Memory B cell (primary cell): ENCODE measurements at regions not wholly inside any gene's neighbourhood (a gene's known extent, or its start where the extent isn't known, plus 50 kb on each side); places are given as distances from the start of the nearest gene placed in this dataset.

Experiments
- ATAC-seq: fragments of 150-1000 bp; cut with Tn5 transposase; 2 replicates; pipeline ENCODE4 v1.10.0; 2021; ENCODE audit warnings: low read depth, mild to moderate bottlenecking, moderate library complexity
- DNase-seq, 2 donors: peaks; one replicate each; pipeline ENCODE4 v3.0.0; 2022; ENCODE audit warnings: low spot score in 2 of 2
- H3K27ac Mint-ChIP-seq: one replicate; pipeline ENCODE4 v1.8.0; 2022; ENCODE audit warnings: mild to moderate bottlenecking, moderate library complexity, mixed read lengths
- H3K27me3 Mint-ChIP-seq: one replicate; pipeline ENCODE4 v1.8.0; 2022; ENCODE audit warnings: mixed read lengths
- H3K36me3 Mint-ChIP-seq: one replicate; pipeline ENCODE4 v1.8.0; 2022; ENCODE audit warnings: mild to moderate bottlenecking, mixed read lengths
- H3K4me1 Mint-ChIP-seq: one replicate; pipeline ENCODE4 v1.8.0; 2022; ENCODE audit warnings: mixed read lengths
- H3K4me3 Mint-ChIP-seq: one replicate; pipeline ENCODE4 v1.8.0; 2022; ENCODE audit warnings: mild to moderate bottlenecking, moderate library complexity, mixed read lengths
- H3K9me3 Mint-ChIP-seq: one replicate; pipeline ENCODE4 v1.8.0; 2022; ENCODE audit warnings: mixed read lengths

DNA sequence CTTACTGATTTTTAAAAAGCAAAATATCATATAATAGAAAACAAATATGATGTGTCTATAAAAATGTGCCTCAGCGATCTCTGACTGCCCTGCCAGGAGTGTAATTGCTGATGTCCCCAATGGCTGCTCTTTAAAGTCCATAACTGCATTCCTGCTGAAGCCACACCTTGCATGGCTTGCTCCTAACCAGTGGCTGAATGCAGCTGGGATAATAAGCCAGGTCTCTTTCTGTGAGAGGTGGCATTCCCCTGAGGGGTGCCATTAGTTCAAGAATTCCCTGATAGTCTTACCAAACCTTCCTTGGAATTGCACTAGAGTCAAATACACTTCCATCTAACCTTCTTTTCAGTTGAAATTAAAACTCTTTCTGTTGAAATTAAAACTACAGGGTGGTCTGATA lies 125.8 kb upstream of the ZNF804A start:
- Mint-ChIP-seq H3K4me3 (no peak overlapping the region), H3K27me3 (no peaks in the 10 kb centered on the region), H3K27ac (no peak overlapping the region), H3K4me1 (no peaks in the 10 kb centered on the region), H3K36me3 (no peaks in the 10 kb centered on the region), H3K9me3 (no peaks in the 10 kb centered on the region)
- ATAC-seq: no peak
- no peak for DNase-seq

DNA sequence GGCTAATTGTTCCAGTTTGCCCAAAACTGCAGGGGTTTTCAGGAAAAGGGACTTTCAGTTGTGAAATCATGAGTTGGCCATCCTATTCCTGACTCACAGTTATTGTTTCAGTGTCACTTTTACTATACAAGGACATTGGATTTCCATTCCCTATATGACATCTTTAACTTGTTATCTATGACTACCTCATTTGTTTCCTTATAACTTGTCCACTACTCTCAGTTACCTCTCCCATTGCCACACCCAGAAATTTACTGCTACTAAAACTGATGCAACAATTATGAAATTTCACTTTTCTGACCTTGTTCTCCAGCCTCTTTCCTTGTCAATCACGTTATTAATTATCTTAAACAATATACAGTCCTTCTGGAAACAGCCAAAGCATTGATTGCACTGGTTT lies 116.5 kb upstream of the ZNF804A start:
- no peak overlapping the region for H3K27ac Mint-ChIP-seq
- DNase-seq (no peak), ATAC-seq (no peak)
- H3K9me3 Mint-ChIP-seq: no peaks in the 10 kb centered on the region
- H3K4me3 Mint-ChIP-seq: no peak overlapping the region
- no peaks in the 10 kb centered on the region for H3K36me3 Mint-ChIP-seq
- no peaks in the 10 kb centered on the region for H3K27me3 Mint-ChIP-seq
- H3K4me1 Mint-ChIP-seq: no peaks in the 10 kb centered on the region

DNA sequence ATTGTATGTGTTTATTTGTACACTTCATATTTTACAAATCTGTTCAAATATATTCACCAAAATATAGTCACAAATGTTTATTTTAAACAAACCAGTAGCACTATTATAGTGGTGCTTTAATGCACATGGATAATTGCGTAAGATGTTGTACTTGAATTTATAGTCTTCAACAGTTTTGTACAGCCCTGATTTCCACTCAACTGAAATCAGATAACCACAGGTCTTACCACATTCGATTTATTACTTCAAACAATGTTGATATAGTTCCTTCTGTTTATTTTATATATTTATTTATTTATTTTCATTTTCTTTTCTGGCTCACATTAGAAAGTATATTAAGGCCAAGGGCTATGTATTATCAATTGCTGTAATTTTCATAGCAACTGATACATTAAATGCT lies 99.4 kb upstream of the ZNF804A start:
- H3K27me3 Mint-ChIP-seq: no peaks in the 10 kb centered on the region
- no peaks in the 10 kb centered on the region for H3K4me1 Mint-ChIP-seq
- no peak for ATAC-seq
- no peaks in the 10 kb centered on the region for H3K36me3 Mint-ChIP-seq
- H3K4me3 Mint-ChIP-seq: no peak overlapping the region
- no peak overlapping the region for H3K27ac Mint-ChIP-seq
- DNase-seq: no peak
- no peaks in the 10 kb centered on the region for H3K9me3 Mint-ChIP-seq

DNA sequence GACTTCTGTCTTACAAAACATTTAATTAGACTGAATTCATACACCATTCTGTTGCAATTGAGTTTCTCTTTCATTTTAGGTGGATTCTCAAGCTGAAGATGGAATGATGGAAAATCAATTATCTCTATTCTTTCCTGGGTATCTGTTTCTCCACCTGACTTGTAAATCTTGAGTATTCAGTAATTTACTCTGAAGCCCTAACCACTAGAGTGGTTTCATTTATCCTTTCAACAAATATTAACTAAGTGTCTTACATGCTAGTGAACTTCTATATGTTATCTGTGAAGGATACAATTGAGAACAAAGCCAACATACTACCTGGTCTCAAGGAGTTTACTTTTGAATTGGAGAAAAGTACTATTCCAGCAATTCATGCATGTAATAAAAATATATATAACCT lies 94.1 kb upstream of the ZNF804A start:
- no peaks in the 10 kb centered on the region for H3K36me3 Mint-ChIP-seq
- H3K4me3 Mint-ChIP-seq: no peak overlapping the region
- H3K9me3 Mint-ChIP-seq: no peaks in the 10 kb centered on the region
- H3K27me3 Mint-ChIP-seq: no peaks in the 10 kb centered on the region
- ATAC-seq: no peak
- no peak for DNase-seq
- H3K4me1 Mint-ChIP-seq: no peaks in the 10 kb centered on the region
- no peak overlapping the region for H3K27ac Mint-ChIP-seq

DNA sequence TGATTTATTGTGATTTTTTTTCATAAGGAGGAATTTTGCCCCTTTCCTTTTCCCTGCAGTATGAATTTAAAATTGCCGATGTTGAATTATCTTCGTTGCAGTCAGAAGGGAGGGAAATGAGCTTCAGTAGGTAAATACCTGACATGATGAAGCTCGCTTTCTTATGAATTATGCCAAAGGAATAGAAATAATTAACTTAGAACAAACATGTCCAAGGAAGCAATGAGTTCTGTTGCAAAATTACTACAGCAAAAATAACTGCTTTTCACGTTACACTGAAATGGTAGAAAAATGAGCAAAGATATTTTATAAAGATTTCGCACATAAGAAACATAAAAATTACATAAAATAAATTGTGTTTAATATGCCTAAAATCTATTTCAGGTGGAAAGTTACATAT lies 91.1 kb upstream of the ZNF804A start:
- DNase-seq: no peak
- Mint-ChIP-seq H3K27ac (no peak overlapping the region), H3K4me3 (no peak overlapping the region)

DNA sequence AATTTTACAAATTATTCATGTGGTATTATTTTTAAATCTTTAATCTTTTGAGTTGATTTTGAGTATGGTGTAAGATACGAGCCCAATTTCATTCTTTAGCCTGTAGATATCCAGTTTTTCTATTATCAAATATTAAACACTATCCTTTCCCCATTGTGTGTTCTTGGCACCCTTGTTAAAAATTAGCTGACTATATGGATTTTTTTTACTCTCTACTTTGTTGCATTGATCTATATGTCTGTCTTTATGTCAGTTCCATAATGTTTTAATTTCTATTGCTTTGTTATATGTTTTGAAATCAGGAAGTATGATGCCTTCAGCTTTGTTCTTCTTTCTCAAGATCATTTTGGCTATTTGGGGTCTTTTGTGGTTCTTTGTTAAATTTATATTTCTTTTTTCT lies 80.9 kb upstream of the ZNF804A start:
- no peaks in the 10 kb centered on the region for H3K27me3 Mint-ChIP-seq

More for the DNA sequence above, 91.1 kb upstream of the ZNF804A start:
- no peaks in the 10 kb centered on the region for H3K36me3 Mint-ChIP-seq
- ATAC-seq: no peak
- no peaks in the 10 kb centered on the region for H3K27me3 Mint-ChIP-seq
- H3K9me3 Mint-ChIP-seq: peaks cover 3% of the 10 kb centered on the region
- no peaks in the 10 kb centered on the region for H3K4me1 Mint-ChIP-seq

DNA sequence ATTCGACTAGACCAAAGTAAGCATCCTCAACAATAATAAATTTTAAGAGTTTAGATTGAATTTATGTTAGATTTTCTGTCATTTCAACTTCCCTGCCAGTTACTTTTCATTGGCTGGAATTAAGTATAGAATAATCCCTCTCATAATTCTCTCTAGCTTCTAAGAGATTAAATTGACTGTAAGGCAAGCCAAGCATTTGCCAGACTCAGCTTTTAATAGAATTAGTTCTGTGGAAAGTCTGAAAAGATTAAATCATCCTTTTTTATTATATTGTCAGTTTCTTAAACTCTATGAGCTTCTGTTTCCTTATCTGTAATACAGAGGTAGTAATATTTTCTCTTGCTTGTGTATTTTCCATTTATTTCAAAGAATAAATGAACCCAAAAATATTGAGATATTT lies 77.9 kb upstream of the ZNF804A start:
- Mint-ChIP-seq H3K9me3 (no peaks in the 10 kb centered on the region), H3K4me3 (no peak overlapping the region), H3K36me3 (no peaks in the 10 kb centered on the region), H3K27ac (no peak overlapping the region), H3K27me3 (peaks cover 1% of the 10 kb centered on the region), H3K4me1 (no peaks in the 10 kb centered on the region)
- DNase-seq (no peak), ATAC-seq (no peak)

More for the DNA sequence above, 80.9 kb upstream of the ZNF804A start:
- no peak overlapping the region for H3K4me3 Mint-ChIP-seq
- no peaks in the 10 kb centered on the region for H3K4me1 Mint-ChIP-seq
- no peak for ATAC-seq
- H3K9me3 Mint-ChIP-seq: no peaks in the 10 kb centered on the region
- H3K36me3 Mint-ChIP-seq: no peaks in the 10 kb centered on the region
- H3K27ac Mint-ChIP-seq: no peak overlapping the region
- no peak for DNase-seq

DNA sequence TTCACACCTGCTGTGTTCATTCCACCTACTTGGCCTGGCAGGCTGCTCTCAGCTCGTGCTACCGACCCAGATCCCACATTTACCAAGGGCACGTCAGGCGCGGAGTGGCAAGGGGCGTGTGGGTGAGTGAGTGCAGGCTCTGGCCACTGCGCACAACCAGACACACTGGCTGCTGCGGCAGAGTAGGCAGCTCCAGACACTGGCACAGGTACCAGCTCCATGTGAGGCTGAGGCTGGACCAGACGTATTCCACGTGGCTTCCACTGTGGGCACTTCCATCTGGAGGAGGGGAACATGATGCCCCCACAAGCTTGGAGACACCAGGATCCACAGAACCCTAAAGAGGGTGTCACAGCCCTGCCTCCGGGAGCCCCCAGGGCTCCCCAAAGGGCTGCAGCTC lies 74.6 kb upstream of the ZNF804A start:
- no peak for ATAC-seq
- H3K36me3 Mint-ChIP-seq: no peaks in the 10 kb centered on the region
- DNase-seq: no peak
- H3K27ac Mint-ChIP-seq: no peak overlapping the region
- H3K9me3 Mint-ChIP-seq: peaks cover 2% of the 10 kb centered on the region
- no peak overlapping the region for H3K4me3 Mint-ChIP-seq
- H3K27me3 Mint-ChIP-seq: peaks cover 1% of the 10 kb centered on the region
- H3K4me1 Mint-ChIP-seq: no peaks in the 10 kb centered on the region

DNA sequence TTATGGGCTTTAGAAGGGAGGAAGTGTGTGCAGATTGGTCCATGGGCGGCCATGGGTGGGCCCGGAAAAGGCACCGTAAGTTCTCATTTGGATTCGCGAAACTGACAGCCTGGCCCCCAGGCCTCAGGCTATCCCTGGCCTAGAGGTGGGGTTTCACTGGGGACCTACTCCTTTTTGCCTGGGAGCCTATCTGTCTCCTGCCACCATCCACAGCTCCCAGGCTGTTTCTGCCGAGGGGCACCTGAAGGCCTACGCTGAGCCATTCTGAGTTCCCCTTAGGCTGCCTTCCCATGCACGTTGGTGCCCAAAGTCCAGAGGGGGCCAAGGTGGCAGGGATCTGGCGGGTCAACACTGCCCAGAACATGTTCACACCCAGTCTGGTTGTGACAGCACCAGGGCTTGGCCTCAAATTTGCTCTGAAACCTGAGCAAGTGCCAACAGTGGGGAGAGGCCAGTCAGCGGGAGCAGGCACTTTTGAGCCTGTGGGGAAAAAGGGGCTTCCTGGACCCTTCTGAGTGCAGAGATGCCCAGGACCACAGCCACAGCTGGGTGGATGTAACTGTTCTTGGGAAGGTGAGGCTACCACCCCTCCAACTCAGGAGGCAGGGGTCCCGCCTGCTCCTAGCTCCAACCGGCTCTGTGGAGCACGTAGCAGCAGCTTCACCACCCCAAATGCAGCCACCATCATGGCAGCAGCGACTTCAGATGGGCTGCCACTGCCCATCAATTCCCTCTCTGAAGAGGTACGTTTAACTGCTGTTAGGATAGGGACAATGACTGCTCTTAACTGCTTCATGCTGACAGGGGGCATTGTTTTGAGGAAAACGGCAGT lies 73.6 kb upstream of the ZNF804A start:
- peaks cover 1% of the 10 kb centered on the region for H3K27me3 Mint-ChIP-seq
- H3K36me3 Mint-ChIP-seq: no peaks in the 10 kb centered on the region
- no peaks in the 10 kb centered on the region for H3K4me1 Mint-ChIP-seq
- no peak overlapping the region for H3K27ac Mint-ChIP-seq
- ATAC-seq: no peak
- H3K4me3 Mint-ChIP-seq: no peak overlapping the region
- DNase-seq: no peak
- peaks cover 2% of the 10 kb centered on the region for H3K9me3 Mint-ChIP-seq

DNA sequence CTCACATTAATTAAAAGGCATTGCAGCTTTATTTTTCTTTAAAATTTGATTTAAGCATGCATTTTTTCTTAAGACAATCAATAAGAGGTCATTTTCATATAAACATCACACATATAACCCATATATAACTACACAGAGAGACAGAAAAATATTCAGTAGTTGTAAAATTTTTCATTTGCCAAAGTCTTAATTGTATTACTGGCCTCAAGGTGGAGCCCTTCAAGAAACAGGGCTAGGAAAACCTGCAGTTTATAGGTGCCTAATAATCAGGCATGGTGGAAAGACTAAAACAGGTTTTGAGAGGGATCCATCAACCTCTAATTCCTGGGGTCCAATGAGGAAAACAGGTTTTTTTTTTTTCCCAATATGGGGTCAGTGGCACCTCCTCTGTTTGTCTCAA lies 71.3 kb upstream of the ZNF804A start:
- Mint-ChIP-seq H3K4me1 (no peaks in the 10 kb centered on the region), H3K27ac (no peak overlapping the region), H3K27me3 (peaks cover 1% of the 10 kb centered on the region), H3K36me3 (no peaks in the 10 kb centered on the region), H3K9me3 (peaks cover 2% of the 10 kb centered on the region), H3K4me3 (no peak overlapping the region)
- DNase-seq: no peak
- ATAC-seq: no peak

DNA sequence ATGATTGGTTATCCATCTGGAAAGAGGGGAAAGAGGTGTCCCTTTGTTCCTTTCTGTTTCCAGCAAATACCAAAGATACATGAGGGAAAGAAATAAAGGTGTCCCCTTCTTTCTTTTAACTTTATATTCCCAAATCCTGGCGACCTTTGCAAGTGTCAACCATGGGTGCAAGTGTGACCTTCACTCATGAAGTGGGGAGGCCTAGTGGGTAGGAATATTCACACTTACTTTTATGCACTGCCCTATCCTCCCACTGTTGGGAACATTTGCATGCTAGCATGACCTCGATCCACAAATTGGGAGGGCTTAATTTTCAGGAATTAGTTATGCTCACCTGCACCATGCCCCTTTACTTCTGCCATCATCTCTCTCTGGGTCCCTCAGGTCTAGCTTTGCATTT lies 70.2 kb upstream of the ZNF804A start:
- ATAC-seq (no peak), DNase-seq (no peak)
- H3K4me3 Mint-ChIP-seq: no peak overlapping the region
- H3K4me1 Mint-ChIP-seq: no peaks in the 10 kb centered on the region
- H3K9me3 Mint-ChIP-seq: peaks cover 2% of the 10 kb centered on the region
- no peaks in the 10 kb centered on the region for H3K36me3 Mint-ChIP-seq
- peaks cover 1% of the 10 kb centered on the region for H3K27me3 Mint-ChIP-seq
- no peak overlapping the region for H3K27ac Mint-ChIP-seq

DNA sequence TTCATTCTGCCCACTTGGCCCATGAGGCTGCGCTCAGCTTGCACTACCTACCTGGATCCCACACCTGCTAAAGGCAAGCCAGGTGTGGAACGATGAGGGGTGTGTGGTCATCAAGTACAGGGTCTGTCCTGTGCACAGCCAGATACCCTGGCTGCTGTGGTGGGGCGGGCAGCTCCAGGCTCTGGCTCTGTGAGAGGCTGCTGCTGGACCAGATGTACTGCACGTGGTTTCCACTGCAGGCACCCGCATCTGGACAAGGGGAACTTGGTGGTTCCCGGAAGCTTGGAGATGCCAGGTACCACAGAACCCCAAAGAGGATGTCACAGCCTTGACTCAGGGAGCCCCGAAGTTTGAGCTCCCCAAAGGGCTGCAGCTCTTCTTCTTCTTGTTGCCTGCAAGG lies 68.1 kb upstream of the ZNF804A start:
- Mint-ChIP-seq H3K36me3 (no peaks in the 10 kb centered on the region), H3K27me3 (no peaks in the 10 kb centered on the region), H3K4me1 (no peaks in the 10 kb centered on the region), H3K9me3 (peaks cover 2% of the 10 kb centered on the region), H3K4me3 (no peak overlapping the region), H3K27ac (no peak overlapping the region)
- ATAC-seq (no peak), DNase-seq (no peak)

DNA sequence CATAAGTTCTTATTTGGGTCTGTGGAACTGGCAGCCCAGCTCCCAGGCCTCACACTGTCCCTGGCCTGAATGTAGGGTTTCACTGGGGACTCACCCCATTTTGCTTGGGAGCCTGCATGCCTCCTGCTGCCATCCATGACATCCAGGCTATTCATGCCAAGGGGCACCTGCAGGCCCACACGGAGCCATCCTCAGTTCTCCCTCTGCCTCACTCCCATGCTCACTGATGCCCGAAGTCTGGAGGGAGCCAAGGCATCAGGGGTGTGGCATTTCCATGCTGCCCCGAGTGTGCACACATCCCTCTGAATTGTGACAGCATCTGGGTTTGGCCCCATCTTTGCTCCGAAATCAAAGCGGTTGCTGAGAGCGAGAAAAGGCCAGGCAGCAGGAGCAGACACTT lies 67.4 kb upstream of the ZNF804A start:
- no peaks in the 10 kb centered on the region for H3K36me3 Mint-ChIP-seq
- H3K27ac Mint-ChIP-seq: no peak overlapping the region
- no peak for DNase-seq
- no peaks in the 10 kb centered on the region for H3K4me1 Mint-ChIP-seq
- H3K4me3 Mint-ChIP-seq: no peak overlapping the region
- H3K9me3 Mint-ChIP-seq: peaks cover 2% of the 10 kb centered on the region
- H3K27me3 Mint-ChIP-seq: no peaks in the 10 kb centered on the region
- no peak for ATAC-seq

DNA sequence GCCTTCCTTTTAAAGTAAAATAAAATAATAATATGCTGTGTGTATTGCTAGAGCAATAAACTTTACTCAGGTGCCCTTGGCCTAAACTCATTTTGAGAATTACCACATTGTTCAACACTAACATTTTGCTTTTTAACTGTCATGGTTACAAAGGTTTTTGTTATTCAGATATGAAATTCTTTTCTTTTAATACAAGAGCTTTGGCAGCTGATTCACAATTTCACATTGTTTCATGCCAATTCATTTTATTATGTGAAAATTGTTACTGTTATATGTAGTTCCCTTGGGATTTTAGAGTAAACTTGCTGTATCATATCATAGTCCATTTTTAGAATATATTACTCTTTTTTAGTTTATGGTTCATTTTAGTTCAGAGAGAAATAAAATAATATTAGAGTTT lies 65.8 kb upstream of the ZNF804A start:
- H3K9me3 Mint-ChIP-seq: peaks cover 2% of the 10 kb centered on the region
- DNase-seq (no peak), ATAC-seq (no peak)
- no peak overlapping the region for H3K4me3 Mint-ChIP-seq
- no peaks in the 10 kb centered on the region for H3K27me3 Mint-ChIP-seq
- no peaks in the 10 kb centered on the region for H3K36me3 Mint-ChIP-seq
- H3K4me1 Mint-ChIP-seq: no peaks in the 10 kb centered on the region
- no peak overlapping the region for H3K27ac Mint-ChIP-seq

DNA sequence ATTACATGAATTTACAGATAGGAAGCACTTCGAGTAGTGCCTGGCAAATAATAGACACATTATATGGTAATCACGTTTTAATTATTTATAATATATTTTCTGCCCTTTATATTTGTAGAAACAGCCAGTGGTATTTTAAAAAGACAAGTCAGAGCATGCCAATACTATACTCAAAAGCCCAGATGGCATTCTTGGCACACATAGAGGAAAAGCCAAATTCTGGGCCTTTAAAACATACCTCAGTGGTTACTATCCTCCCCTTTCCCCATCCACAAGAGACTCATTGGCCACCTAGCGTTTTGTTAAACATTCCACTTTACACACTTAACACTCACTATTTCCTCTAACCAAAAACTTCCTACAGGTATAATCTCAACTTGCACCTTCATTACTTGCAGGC lies 63.3 kb upstream of the ZNF804A start:
- H3K9me3 Mint-ChIP-seq: no peaks in the 10 kb centered on the region
- DNase-seq (no peak), ATAC-seq (no peak)
- H3K27ac Mint-ChIP-seq: no peak overlapping the region
- H3K36me3 Mint-ChIP-seq: no peaks in the 10 kb centered on the region
- no peaks in the 10 kb centered on the region for H3K4me1 Mint-ChIP-seq
- no peak overlapping the region for H3K4me3 Mint-ChIP-seq
- no peaks in the 10 kb centered on the region for H3K27me3 Mint-ChIP-seq
